ENCODE measurements at regions not wholly inside any gene's neighbourhood (a gene's known extent, or its start where the extent isn't known, plus 50 kb on each side); places are given as distances from the start of the nearest gene placed in this dataset.

DNA sequence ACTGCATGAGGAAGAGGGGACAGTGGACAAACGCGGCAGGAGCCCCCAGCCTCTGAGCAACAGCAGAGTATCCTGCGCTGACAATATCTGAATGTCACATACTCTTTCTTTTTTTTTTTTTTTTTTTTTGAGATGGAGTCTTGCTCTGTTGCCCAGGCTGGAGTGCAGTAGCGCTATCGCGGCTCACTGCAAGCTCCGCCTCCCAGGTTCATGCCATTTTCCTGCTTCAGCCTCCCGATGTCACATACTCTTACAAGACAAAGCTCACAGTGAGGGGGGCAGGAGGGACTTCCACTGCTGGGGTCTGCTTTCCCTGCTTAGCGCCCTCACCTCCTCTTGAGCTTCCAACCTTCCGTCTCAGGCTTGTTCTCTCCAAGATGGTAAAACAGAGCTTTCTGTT, 51.2 kb upstream of the TNS3 start:
- TF ChIP-seq, protein P1, sequence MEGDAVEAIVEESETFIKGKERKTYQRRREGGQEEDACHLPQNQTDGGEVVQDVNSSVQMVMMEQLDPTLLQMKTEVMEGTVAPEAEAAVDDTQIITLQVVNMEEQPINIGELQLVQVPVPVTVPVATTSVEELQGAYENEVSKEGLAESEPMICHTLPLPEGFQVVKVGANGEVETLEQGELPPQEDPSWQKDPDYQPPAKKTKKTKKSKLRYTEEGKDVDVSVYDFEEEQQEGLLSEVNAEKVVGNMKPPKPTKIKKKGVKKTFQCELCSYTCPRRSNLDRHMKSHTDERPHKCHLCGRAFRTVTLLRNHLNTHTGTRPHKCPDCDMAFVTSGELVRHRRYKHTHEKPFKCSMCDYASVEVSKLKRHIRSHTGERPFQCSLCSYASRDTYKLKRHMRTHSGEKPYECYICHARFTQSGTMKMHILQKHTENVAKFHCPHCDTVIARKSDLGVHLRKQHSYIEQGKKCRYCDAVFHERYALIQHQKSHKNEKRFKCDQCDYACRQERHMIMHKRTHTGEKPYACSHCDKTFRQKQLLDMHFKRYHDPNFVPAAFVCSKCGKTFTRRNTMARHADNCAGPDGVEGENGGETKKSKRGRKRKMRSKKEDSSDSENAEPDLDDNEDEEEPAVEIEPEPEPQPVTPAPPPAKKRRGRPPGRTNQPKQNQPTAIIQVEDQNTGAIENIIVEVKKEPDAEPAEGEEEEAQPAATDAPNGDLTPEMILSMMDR (IDR thresholded peaks at IDR 0.05) = no peak
- no peak for TF ChIP-seq POLR2A (IDR thresholded peaks at IDR 0.05)
- no peak for TF ChIP-seq EP300 (IDR thresholded peaks at IDR 0.05)
